Activated CD4-positive, alpha-beta memory T cell treated with anti-CD3 and anti-CD28 coated beads, Interleukin-2, amount 10 ng/mL, durations not matched to agents 7 days and 5 days (primary cell): ENCODE measurements at regions not wholly inside any gene's neighbourhood (a gene's known extent, or its start where the extent isn't known, plus 50 kb on each side); places are given as distances from the start of the nearest gene placed in this dataset.
"Not testable (repeated sequence)": the region's sequence is repeated elsewhere in the genome, so short reads cannot be mapped to it uniquely, and the experiment has no call there.

ENCODE experiments used
- CTCF ChIA-PET: fragments of 350-600 bp; sonication (Branson Sonifier 250); formaldehyde crosslinking; loops from one replicate; lab custom pipeline; 2021; ENCODE audit warnings: antibody characterized with exemption, inconsistent platforms; lab: Charles Lee
- POLR2A ChIA-PET: fragments of 350-600 bp; sonication (Branson Sonifier 250); formaldehyde crosslinking; loops from one replicate; lab custom pipeline; 2021; ENCODE audit warnings: antibody characterized with exemption; lab: Charles Lee
- DNase-seq: peaks from one replicate; pipeline ENCODE4 v3.0.0-alpha.2; 2020
- H3K27ac Mint-ChIP-seq: one replicate; pipeline ENCODE4 v1.8.0; 2021; ENCODE audit warnings: mild to moderate bottlenecking, mixed read lengths
- H3K27me3 Mint-ChIP-seq: one replicate; pipeline ENCODE4 v1.8.0; 2021; ENCODE audit warnings: mixed read lengths
- H3K36me3 Mint-ChIP-seq: one replicate; pipeline ENCODE4 v1.8.0; 2021; ENCODE audit warnings: low read depth, mixed read lengths
- H3K4me1 Mint-ChIP-seq: one replicate; pipeline ENCODE4 v1.8.0; 2021; ENCODE audit warnings: mixed read lengths
- H3K4me3 Mint-ChIP-seq: one replicate; pipeline ENCODE4 v1.8.0; 2021; ENCODE audit warnings: mild to moderate bottlenecking, mixed read lengths
- H3K9me3 Mint-ChIP-seq: one replicate; pipeline ENCODE4 v1.8.0; 2021; ENCODE audit warnings: mixed read lengths

GRCh38 chr16:11409398-11409797 lies 64.1 kb downstream of the RMI2 start:
- no peak for DNase-seq
- H3K4me1 Mint-ChIP-seq, result peaks cover 2% of the 10 kb centered on the region
- no peak overlapping the region for H3K4me3 Mint-ChIP-seq
- H3K9me3 Mint-ChIP-seq, result no peaks in the 10 kb centered on the region
- no peaks in the 10 kb centered on the region for H3K27me3 Mint-ChIP-seq
- no peak overlapping the region for H3K27ac Mint-ChIP-seq
- POLR2A ChIA-PET, result no interaction called here
- no peaks in the 10 kb centered on the region for H3K36me3 Mint-ChIP-seq
- CTCF ChIA-PET, result interaction anchor here (1.5 to 3.7 kb wide), 4 partner anchors 13 to 658 kb away, joined by 3 to 18 read pairs (median 10); no protein-coding TSS in a partner anchor

GRCh38 chr16:11410376-11411058 lies 65.3 kb downstream of the RMI2 start:
- no peaks in the 10 kb centered on the region for H3K9me3 Mint-ChIP-seq
- no peak for DNase-seq
- peaks cover 2% of the 10 kb centered on the region for H3K4me1 Mint-ChIP-seq
- CTCF ChIA-PET, result interaction anchor here (1.5 to 2.3 kb wide), 3 partner anchors 14 to 446 kb away, joined by 3 to 11 read pairs (median 8); no protein-coding TSS in a partner anchor
- POLR2A ChIA-PET, result no interaction called here
- H3K27me3 Mint-ChIP-seq, result no peaks in the 10 kb centered on the region
- H3K27ac Mint-ChIP-seq, result no peak overlapping the region
- H3K4me3 Mint-ChIP-seq, result no peak overlapping the region
- no peaks in the 10 kb centered on the region for H3K36me3 Mint-ChIP-seq

GRCh38 chr16:11411059-11411550 lies 65.8 kb downstream of the RMI2 start:
- DNase-seq, result no peak

GRCh38 chr16:11412175-11412904 lies 67.1 kb downstream of the RMI2 start:
- ChIA-PET POLR2A (no interaction called here), CTCF (interaction anchor here (1.4 kb wide), 1 partner anchor 16 kb away, joined by 5 read pairs; no protein-coding TSS in a partner anchor)
- Mint-ChIP-seq H3K9me3 (no peaks in the 10 kb centered on the region), H3K27me3 (no peaks in the 10 kb centered on the region), H3K27ac (no peak overlapping the region), H3K4me3 (no peak overlapping the region), H3K4me1 (peaks cover 2% of the 10 kb centered on the region), H3K36me3 (no peaks in the 10 kb centered on the region)
- no peak for DNase-seq

More at GRCh38 chr16:11411059-11411550, 65.8 kb downstream of the RMI2 start:
- ChIA-PET CTCF (interaction anchor here (2.3 kb wide), 1 partner anchor 15 kb away, joined by 11 read pairs; no protein-coding TSS in a partner anchor), POLR2A (no interaction called here)
- peaks cover 2% of the 10 kb centered on the region for H3K4me1 Mint-ChIP-seq
- no peaks in the 10 kb centered on the region for H3K9me3 Mint-ChIP-seq
- no peak overlapping the region for H3K27ac Mint-ChIP-seq
- no peaks in the 10 kb centered on the region for H3K36me3 Mint-ChIP-seq
- H3K27me3 Mint-ChIP-seq, result no peaks in the 10 kb centered on the region
- no peak overlapping the region for H3K4me3 Mint-ChIP-seq

GRCh38 chr16:11412965-11413887 lies 68.0 kb downstream of the RMI2 start:
- Mint-ChIP-seq H3K4me1 (no peaks in the 10 kb centered on the region), H3K36me3 (no peaks in the 10 kb centered on the region), H3K4me3 (no peak overlapping the region), H3K9me3 (no peaks in the 10 kb centered on the region), H3K27me3 (no peaks in the 10 kb centered on the region), H3K27ac (no peak overlapping the region)
- CTCF ChIA-PET, result interaction anchor here (1.4 kb wide), 1 partner anchor 17 kb away, joined by 5 read pairs; no protein-coding TSS in a partner anchor
- POLR2A ChIA-PET, result no interaction called here
- no peak for DNase-seq

GRCh38 chr16:11413907-11414595 lies 68.8 kb downstream of the RMI2 start:
- DNase-seq, result no peak
- no peak overlapping the region for H3K4me3 Mint-ChIP-seq
- ChIA-PET CTCF (no interaction called here), POLR2A (no interaction called here)
- H3K36me3 Mint-ChIP-seq, result no peaks in the 10 kb centered on the region
- no peaks in the 10 kb centered on the region for H3K27me3 Mint-ChIP-seq
- H3K9me3 Mint-ChIP-seq, result no peaks in the 10 kb centered on the region
- H3K4me1 Mint-ChIP-seq, result no peaks in the 10 kb centered on the region
- no peak overlapping the region for H3K27ac Mint-ChIP-seq

- H3K4me1 Mint-ChIP-seq, result no peaks in the 10 kb centered on the region
- no peaks in the 10 kb centered on the region for H3K9me3 Mint-ChIP-seq
- ChIA-PET CTCF (no interaction called here), POLR2A (no interaction called here)
- H3K36me3 Mint-ChIP-seq, result no peaks in the 10 kb centered on the region
- H3K4me3 Mint-ChIP-seq, result no peak overlapping the region
- DNase-seq, result no peak
- no peak overlapping the region for H3K27ac Mint-ChIP-seq
- no peaks in the 10 kb centered on the region for H3K27me3 Mint-ChIP-seq
Measured at GRCh38 chr16:11414815-11415775, 69.8 kb downstream of the RMI2 start.

- no peak for DNase-seq
- H3K4me3 Mint-ChIP-seq, result no peak overlapping the region
- no peaks in the 10 kb centered on the region for H3K36me3 Mint-ChIP-seq
- H3K27me3 Mint-ChIP-seq, result no peaks in the 10 kb centered on the region
- H3K9me3 Mint-ChIP-seq, result no peaks in the 10 kb centered on the region
- ChIA-PET CTCF (interaction anchor here (0.9 to 1.9 kb wide), 3 partner anchors 9 to 452 kb away, joined by 3 to 4 read pairs (median 3); no protein-coding TSS in a partner anchor), POLR2A (no interaction called here)
- no peaks in the 10 kb centered on the region for H3K4me1 Mint-ChIP-seq
- no peak overlapping the region for H3K27ac Mint-ChIP-seq
Measured at GRCh38 chr16:11416228-11417001, 71.2 kb downstream of the RMI2 start.

- ChIA-PET CTCF (interaction anchor here (0.9 to 1.9 kb wide), 3 partner anchors 10 to 453 kb away, joined by 3 to 4 read pairs (median 3); no protein-coding TSS in a partner anchor), POLR2A (no interaction called here)
- H3K4me1 Mint-ChIP-seq, result peaks cover 2% of the 10 kb centered on the region
- H3K4me3 Mint-ChIP-seq, result no peak overlapping the region
- no peaks in the 10 kb centered on the region for H3K27me3 Mint-ChIP-seq
- H3K27ac Mint-ChIP-seq, result no peak overlapping the region
- H3K36me3 Mint-ChIP-seq, result no peaks in the 10 kb centered on the region
- DNase-seq, result no peak
- no peaks in the 10 kb centered on the region for H3K9me3 Mint-ChIP-seq
Measured at GRCh38 chr16:11417487-11417886, 72.2 kb downstream of the RMI2 start.

GRCh38 chr16:11418506-11418905 lies 73.2 kb downstream of the RMI2 start:
- CTCF ChIA-PET, result no interaction called here
- no peaks in the 10 kb centered on the region for H3K27me3 Mint-ChIP-seq

GRCh38 chr16:11420067-11420466 lies 74.8 kb downstream of the RMI2 start:
- DNase-seq, CTCF ChIA-PET, H3K27ac Mint-ChIP-seq, H3K4me1 Mint-ChIP-seq, H3K36me3 Mint-ChIP-seq, POLR2A ChIA-PET, H3K27me3 Mint-ChIP-seq, H3K4me3 Mint-ChIP-seq, H3K9me3 Mint-ChIP-seq: not testable (repeated sequence)

More at GRCh38 chr16:11418506-11418905, 73.2 kb downstream of the RMI2 start:
- DNase-seq, result no peak
- H3K27ac Mint-ChIP-seq, result no peak overlapping the region
- no peaks in the 10 kb centered on the region for H3K9me3 Mint-ChIP-seq
- H3K4me3 Mint-ChIP-seq, result no peak overlapping the region
- H3K36me3 Mint-ChIP-seq, result no peaks in the 10 kb centered on the region
- POLR2A ChIA-PET, result no interaction called here
- H3K4me1 Mint-ChIP-seq, result peaks cover 3% of the 10 kb centered on the region
